ENCODE measurements at regions not wholly inside any gene's neighbourhood (a gene's known extent, or its start where the extent isn't known, plus 50 kb on each side); places are given as distances from the start of the nearest gene placed in this dataset.

GRCh38 chr14:51498411-51499227 is 153.1 kb upstream of the FRMD6 start:
- POLR2A ChIA-PET: no interaction called here
- no peak for DNase-seq (ENCODE audit: low read depth)
- no peaks in the 10 kb centered on the region for H3K36me3 ChIP-seq (ENCODE audit: control insufficient read depth, insufficient read depth, low read length)
- no peak overlapping the region for H3K4me3 ChIP-seq (ENCODE audit: low read depth, low read length)
- CTCF ChIA-PET: interaction anchor here (1.3 kb wide), 1 partner anchor 19 kb away, joined by 4 read pairs; no protein-coding TSS in a partner anchor
- no peaks in the 10 kb centered on the region for H3K27me3 ChIP-seq (ENCODE audit: control insufficient read depth, insufficient read depth, low read length)
- no peak for TF ChIP-seq CTCF (IDR thresholded peaks at IDR 0.05; ENCODE audit: insufficient read depth, low read depth, low read length)

- Histone ChIP-seq H3K4me3 (ENCODE audit: low read depth, low read length) (no peak overlapping the region), H3K36me3 (ENCODE audit: control insufficient read depth, insufficient read depth, low read length) (no peaks in the 10 kb centered on the region), H3K27me3 (ENCODE audit: control insufficient read depth, insufficient read depth, low read length) (no peaks in the 10 kb centered on the region)
- POLR2A ChIA-PET: no interaction called here
- CTCF ChIA-PET: no interaction called here
- no peak for TF ChIP-seq CTCF (IDR thresholded peaks at IDR 0.05; ENCODE audit: insufficient read depth, low read depth, low read length)
- DNase-seq (ENCODE audit: low read depth): no peak
Observed at GRCh38 chr14:51500776-51501175, 150.9 kb upstream of the FRMD6 start.

- no peak overlapping the region for H3K4me3 ChIP-seq (ENCODE audit: low read depth, low read length)
- CTCF ChIA-PET: interaction anchor here (1.2 kb wide), 1 partner anchor 11 kb away, joined by 3 read pairs; no protein-coding TSS in a partner anchor
- no peak for TF ChIP-seq CTCF (IDR thresholded peaks at IDR 0.05; ENCODE audit: insufficient read depth, low read depth, low read length)
- DNase-seq (ENCODE audit: low read depth): no peak
- H3K27me3 ChIP-seq (ENCODE audit: control insufficient read depth, insufficient read depth, low read length): no peaks in the 10 kb centered on the region
- no peaks in the 10 kb centered on the region for H3K36me3 ChIP-seq (ENCODE audit: control insufficient read depth, insufficient read depth, low read length)
- POLR2A ChIA-PET: interaction anchor here (0.6 kb wide), 1 partner anchor 831 kb away, joined by 3 read pairs; no protein-coding TSS in a partner anchor
Observed at GRCh38 chr14:51501746-51502145, 150.0 kb upstream of the FRMD6 start.

- Histone ChIP-seq H3K36me3 (ENCODE audit: control insufficient read depth, insufficient read depth, low read length) (no peaks in the 10 kb centered on the region), H3K4me3 (ENCODE audit: low read depth, low read length) (no peak overlapping the region), H3K27me3 (ENCODE audit: control insufficient read depth, insufficient read depth, low read length) (no peaks in the 10 kb centered on the region)
- ChIA-PET POLR2A (interaction anchor here (0.6 kb wide), 1 partner anchor 147 kb away, joined by 7 read pairs; the partner anchor contains the start of gene FRMD6), CTCF (no interaction called here)
- no peak for TF ChIP-seq CTCF (IDR thresholded peaks at IDR 0.05; ENCODE audit: insufficient read depth, low read depth, low read length)
- DNase-seq (ENCODE audit: low read depth): no peak
Observed at GRCh38 chr14:51504669-51505068, 147.0 kb upstream of the FRMD6 start.

GRCh38 chr14:51507511-51507905 is 144.2 kb upstream of the FRMD6 start:
- TF ChIP-seq CTCF (IDR thresholded peaks at IDR 0.05; ENCODE audit: insufficient read depth, low read depth, low read length): no peak
- ChIA-PET POLR2A (interaction anchor here (0.6 to 1.6 kb wide), 2 partner anchors 144 to 145 kb away, joined by 7 to 8 read pairs; partner anchors contain the start of gene FRMD6), CTCF (interaction anchor here (1.1 to 3.0 kb wide), 6 partner anchors 9 to 112 kb away, joined by 3 to 15 read pairs (median 4); no protein-coding TSS in a partner anchor)
- no peak overlapping the region for H3K4me3 ChIP-seq (ENCODE audit: low read depth, low read length)
- H3K27me3 ChIP-seq (ENCODE audit: control insufficient read depth, insufficient read depth, low read length): no peaks in the 10 kb centered on the region
- H3K36me3 ChIP-seq (ENCODE audit: control insufficient read depth, insufficient read depth, low read length): no peaks in the 10 kb centered on the region
- no peak for DNase-seq (ENCODE audit: low read depth)

Measured in BJ (cell line).